ENCODE measurements at regions not wholly inside any gene's neighbourhood (a gene's known extent, or its start where the extent isn't known, plus 50 kb on each side); places are given as distances from the start of the nearest gene placed in this dataset.

- H3K4me3 ChIP-seq (ENCODE audit: control extremely low read depth in 1 of 5, extremely low read depth in 1 of 5, insufficient read depth in 1 of 5, low read depth in 2 of 5, low read length in 4 of 5), result no peak overlapping the region
- H3K4me2 ChIP-seq (replicated peaks; ENCODE audit: low read depth, low read length, poor library complexity, severe bottlenecking), result no peak overlapping the region
- H3K27ac ChIP-seq (ENCODE audit: low read length in 2 of 2), result no peak overlapping the region
- H3K79me2 ChIP-seq (ENCODE audit: control insufficient read depth, insufficient read depth, low read length), result no peaks in the 10 kb centered on the region
- H2AFZ ChIP-seq (ENCODE audit: insufficient read depth, low read depth, low read length, poor library complexity, severe bottlenecking), result no peak overlapping the region
- H3K9me3 Mint-ChIP-seq (ENCODE audit: insufficient read depth), result peaks cover 7% of the 10 kb centered on the region
- CTCF ChIA-PET, result no interaction called here
- no peaks in the 10 kb centered on the region for H3K27me3 ChIP-seq (replicated peaks in 1 of 4; ENCODE audit: control extremely low read depth in 1 of 4, control insufficient read depth in 3 of 4, insufficient read depth in 4 of 4, low read length in 3 of 4)
- H3K4me1 Mint-ChIP-seq, result no peaks in the 10 kb centered on the region
- DNase-seq (no peak), ATAC-seq (ENCODE audit: low read depth) (no peak)
- no peak overlapping the region for H3K9ac ChIP-seq (ENCODE audit: low read length)
- no peak overlapping the region for H3K27ac Mint-ChIP-seq
- TF ChIP-seq, protein P1, sequence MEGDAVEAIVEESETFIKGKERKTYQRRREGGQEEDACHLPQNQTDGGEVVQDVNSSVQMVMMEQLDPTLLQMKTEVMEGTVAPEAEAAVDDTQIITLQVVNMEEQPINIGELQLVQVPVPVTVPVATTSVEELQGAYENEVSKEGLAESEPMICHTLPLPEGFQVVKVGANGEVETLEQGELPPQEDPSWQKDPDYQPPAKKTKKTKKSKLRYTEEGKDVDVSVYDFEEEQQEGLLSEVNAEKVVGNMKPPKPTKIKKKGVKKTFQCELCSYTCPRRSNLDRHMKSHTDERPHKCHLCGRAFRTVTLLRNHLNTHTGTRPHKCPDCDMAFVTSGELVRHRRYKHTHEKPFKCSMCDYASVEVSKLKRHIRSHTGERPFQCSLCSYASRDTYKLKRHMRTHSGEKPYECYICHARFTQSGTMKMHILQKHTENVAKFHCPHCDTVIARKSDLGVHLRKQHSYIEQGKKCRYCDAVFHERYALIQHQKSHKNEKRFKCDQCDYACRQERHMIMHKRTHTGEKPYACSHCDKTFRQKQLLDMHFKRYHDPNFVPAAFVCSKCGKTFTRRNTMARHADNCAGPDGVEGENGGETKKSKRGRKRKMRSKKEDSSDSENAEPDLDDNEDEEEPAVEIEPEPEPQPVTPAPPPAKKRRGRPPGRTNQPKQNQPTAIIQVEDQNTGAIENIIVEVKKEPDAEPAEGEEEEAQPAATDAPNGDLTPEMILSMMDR (IDR thresholded peaks at IDR 0.05), result no peak
- POLR2A ChIA-PET, result no interaction called here
- no peaks in the 10 kb centered on the region for H3K27me3 Mint-ChIP-seq
- H3K4me3 Mint-ChIP-seq, result no peak overlapping the region
- 100% methylated on average over 1 of the region's 6 CpGs for WGBS (ENCODE audit: insufficient coverage)
- no peaks in the 10 kb centered on the region for H3K36me3 ChIP-seq (replicated peaks in 1 of 2; ENCODE audit: control extremely low read depth in 1 of 2, control insufficient read depth in 1 of 2, extremely low read depth in 1 of 2, insufficient read depth in 2 of 2, low read length in 1 of 2)
- no peaks in the 10 kb centered on the region for H4K20me1 ChIP-seq (ENCODE audit: control insufficient read depth, insufficient read depth, low read length, poor library complexity, severe bottlenecking)
- intact Hi-C loops (cut with micrococcal nuclease), result no loop called here
- no peaks in the 10 kb centered on the region for H3K4me1 ChIP-seq (ENCODE audit: control insufficient read depth in 2 of 2, insufficient read depth in 2 of 2, low read length in 2 of 2)
- H3K9me3 ChIP-seq (ENCODE audit: control extremely low read depth in 1 of 3, control insufficient read depth in 2 of 3, insufficient read depth in 1 of 3, low read length in 2 of 3), result no peaks in the 10 kb centered on the region
These were observed 105.8 kb upstream of the DSCAM start for GRCh38 chr21:40952551-40953323.

- no peaks in the 10 kb centered on the region for H3K36me3 ChIP-seq (replicated peaks in 1 of 2; ENCODE audit: control extremely low read depth in 1 of 2, control insufficient read depth in 1 of 2, extremely low read depth in 1 of 2, insufficient read depth in 2 of 2, low read length in 1 of 2)
- Mint-ChIP-seq H3K27ac (no peak overlapping the region), H3K27me3 (peaks cover 7% of the 10 kb centered on the region), H3K9me3 (ENCODE audit: insufficient read depth) (peaks cover 6% of the 10 kb centered on the region), H3K4me3 (no peak overlapping the region), H3K4me1 (no peaks in the 10 kb centered on the region)
- no peak overlapping the region for H3K4me3 ChIP-seq (ENCODE audit: control extremely low read depth in 1 of 5, extremely low read depth in 1 of 5, insufficient read depth in 1 of 5, low read depth in 2 of 5, low read length in 4 of 5)
- DNase-seq, result no peak
- H4K20me1 ChIP-seq (ENCODE audit: control insufficient read depth, insufficient read depth, low read length, poor library complexity, severe bottlenecking), result no peaks in the 10 kb centered on the region
- no CpG with 5 or more reads among the region's 2 CpGs for WGBS (ENCODE audit: insufficient coverage)
- no peak overlapping the region for H3K9ac ChIP-seq (ENCODE audit: low read length)
- no peak overlapping the region for H2AFZ ChIP-seq (ENCODE audit: insufficient read depth, low read depth, low read length, poor library complexity, severe bottlenecking)
- H3K27ac ChIP-seq (ENCODE audit: low read length in 2 of 2), result no peak overlapping the region
- H3K9me3 ChIP-seq (ENCODE audit: control extremely low read depth in 1 of 3, control insufficient read depth in 2 of 3, insufficient read depth in 1 of 3, low read length in 2 of 3), result no peaks in the 10 kb centered on the region
- ATAC-seq (ENCODE audit: low read depth), result no peak
- H3K27me3 ChIP-seq (replicated peaks in 1 of 4; ENCODE audit: control extremely low read depth in 1 of 4, control insufficient read depth in 3 of 4, insufficient read depth in 4 of 4, low read length in 3 of 4), result peaks cover 0 to 3% (median under 1%) of the 10 kb centered on the region in 4 experiments
- CTCF ChIA-PET, result no interaction called here
- H3K4me2 ChIP-seq (replicated peaks; ENCODE audit: low read depth, low read length, poor library complexity, severe bottlenecking), result no peak overlapping the region
- no peak for TF ChIP-seq EZH2 (IDR thresholded peaks at IDR 0.05; ENCODE audit: borderline replicate concordance, insufficient read depth, low read depth, low read length, poor library complexity, severe bottlenecking)
- TF ChIP-seq, protein P1 (IDR thresholded peaks at IDR 0.05), result no peak
- H3K4me1 ChIP-seq (ENCODE audit: control insufficient read depth in 2 of 2, insufficient read depth in 2 of 2, low read length in 2 of 2), result no peaks in the 10 kb centered on the region
- POLR2A ChIA-PET, result no interaction called here
- intact Hi-C loops (cut with micrococcal nuclease), result no loop called here
- H3K79me2 ChIP-seq (ENCODE audit: control insufficient read depth, insufficient read depth, low read length), result no peaks in the 10 kb centered on the region
These were observed 117.7 kb upstream of the DSCAM start for GRCh38 chr21:40964691-40965090.
